ENCODE measurements at regions not wholly inside any gene's neighbourhood (a gene's known extent, or its start where the extent isn't known, plus 50 kb on each side); places are given as distances from the start of the nearest gene placed in this dataset.

GRCh38 chr5:126360467-126360866 is 62.7 kb upstream of the GRAMD2B start:
- no peak for TF ChIP-seq CTCF (IDR thresholded peaks at IDR 0.05; ENCODE audit: low read depth, low read length)
- no peak for DNase-seq (ENCODE audit: extremely low read depth, low read depth)

GRCh38 chr5:126363658-126364057 is 59.6 kb upstream of the GRAMD2B start:
- no peak for TF ChIP-seq CTCF (IDR thresholded peaks at IDR 0.05; ENCODE audit: low read depth, low read length)
- DNase-seq (ENCODE audit: extremely low read depth, low read depth) = no peak

- DNase-seq (ENCODE audit: extremely low read depth, low read depth) = no peak
- no peak for TF ChIP-seq CTCF (IDR thresholded peaks at IDR 0.05; ENCODE audit: low read depth, low read length)
Observed at GRCh38 chr5:126364206-126364902, 58.9 kb upstream of the GRAMD2B start.

GRCh38 chr5:126365446-126366198 is 57.6 kb upstream of the GRAMD2B start:
- no peak for TF ChIP-seq CTCF (IDR thresholded peaks at IDR 0.05; ENCODE audit: low read depth, low read length)
- no peak for DNase-seq (ENCODE audit: extremely low read depth, low read depth)

- no peak for TF ChIP-seq CTCF (IDR thresholded peaks at IDR 0.05; ENCODE audit: low read depth, low read length)
- DNase-seq (ENCODE audit: extremely low read depth, low read depth) = no peak
Observed at GRCh38 chr5:126366199-126366560, 57.0 kb upstream of the GRAMD2B start.

- DNase-seq (ENCODE audit: extremely low read depth, low read depth) = no peak
Observed at GRCh38 chr5:126368239-126368812, 54.9 kb upstream of the GRAMD2B start.

More at GRCh38 chr5:126368239-126368812, 54.9 kb upstream of the GRAMD2B start:
- no peak for TF ChIP-seq CTCF (IDR thresholded peaks at IDR 0.05; ENCODE audit: low read depth, low read length)

Data from AG09319 (cell line).